HUES64 (cell line): ENCODE measurements at regions not wholly inside any gene's neighbourhood (a gene's known extent, or its start where the extent isn't known, plus 50 kb on each side); places are given as distances from the start of the nearest gene placed in this dataset.
A peak's percentile ranks its signal among the peaks of the same experiment; 100 is the strongest.

Experiments used
- H3K27ac ChIP-seq: 2 replicates; pipeline ENCODE4 v1.7.0; 2013; ENCODE audit warnings: low read depth, low read length, inconsistent platforms
- H3K27me3 ChIP-seq: 2 replicates; pipeline ENCODE4 v1.6.1; 2013; ENCODE audit warnings: mild to moderate bottlenecking, low read length; ENCODE audit not compliant: insufficient read depth
- H3K36me3 ChIP-seq: 2 replicates; pipeline ENCODE4 v1.6.1; 2013; ENCODE audit warnings: mild to moderate bottlenecking, low read length; ENCODE audit not compliant: insufficient read depth
- H3K4me1 ChIP-seq: 2 replicates; pipeline ENCODE4 v1.6.1; 2013; ENCODE audit warnings: mild to moderate bottlenecking, low read length, moderate library complexity; ENCODE audit not compliant: insufficient read depth
- H3K4me3 ChIP-seq: 2 replicates; pipeline ENCODE4 v1.5.1; 2013; ENCODE audit warnings: mild to moderate bottlenecking, low read length, moderate library complexity
- H3K9ac ChIP-seq: 2 replicates; pipeline ENCODE4 v1.6.1; 2013; ENCODE audit warnings: mild to moderate bottlenecking, low read depth, low read length
- H3K9me3 ChIP-seq: 2 replicates; pipeline ENCODE4 v1.6.1; 2013; ENCODE audit warnings: low read depth, low read length; ENCODE audit not compliant: insufficient read depth
- WGBS: fragments of 150-250, 120-280 bp; methylation state at CpG from one replicate; pipeline ENCODE4 v1.1.7; 2013; ENCODE audit warnings: missing lambda C conversion rate; 5-methylcytosine and 5-hydroxymethylcytosine counted together

GRCh38 chr12:126685636-126686035 is 1581.3 kb upstream of the TMEM132C start:
- Histone ChIP-seq H3K9ac (no peak overlapping the region), H3K4me3 (no peak overlapping the region), H3K27ac (no peak overlapping the region), H3K27me3 (no peaks in the 10 kb centered on the region), H3K36me3 (no peaks in the 10 kb centered on the region), H3K9me3 (peaks cover 17% of the 10 kb centered on the region), H3K4me1 (no peaks in the 10 kb centered on the region)
- 70% methylated on average over 1 of the region's 1 CpG for WGBS

DNA sequence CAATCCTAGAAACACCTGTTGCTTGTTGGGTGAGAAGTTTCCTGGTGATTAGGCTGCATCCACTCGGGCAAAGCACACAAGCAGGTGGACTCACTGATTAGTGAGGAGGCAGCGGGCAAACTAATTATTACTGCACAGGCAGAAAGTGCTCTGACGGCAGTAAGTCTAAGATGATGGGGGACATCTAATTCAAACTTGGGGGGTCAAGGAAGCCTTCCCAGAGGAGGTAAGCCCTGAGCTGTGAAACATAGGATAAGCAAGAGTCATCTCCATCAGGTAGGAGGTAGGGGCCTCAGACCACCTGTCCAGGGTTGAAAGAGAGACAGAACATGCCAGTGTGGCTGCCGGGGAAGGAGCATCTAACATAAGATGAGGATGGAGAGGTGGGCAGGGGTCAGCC is 1578.4 kb upstream of the TMEM132C start:
- WGBS = 84% methylated on average over 4 of the region's 4 CpGs
- H3K27ac ChIP-seq = no peak overlapping the region
- no peak overlapping the region for H3K9ac ChIP-seq
- no peak overlapping the region for H3K4me3 ChIP-seq
- H3K4me1 ChIP-seq = no peaks in the 10 kb centered on the region
- H3K36me3 ChIP-seq = no peaks in the 10 kb centered on the region
- peaks cover 7% of the 10 kb centered on the region; the same call in 1 of the 2 replicates for H3K9me3 ChIP-seq
- H3K27me3 ChIP-seq = no peaks in the 10 kb centered on the region

- Histone ChIP-seq H3K27me3 (no peaks in the 10 kb centered on the region), H3K4me3 (no peak overlapping the region), H3K9ac (no peak overlapping the region), H3K9me3 (no peaks in the 10 kb centered on the region), H3K36me3 (no peaks in the 10 kb centered on the region), H3K4me1 (no peaks in the 10 kb centered on the region), H3K27ac (no peak overlapping the region)
- 87% methylated on average over 3 of the region's 3 CpGs for WGBS
Observed at GRCh38 chr12:126700096-126700495, 1566.9 kb upstream of the TMEM132C start.

DNA sequence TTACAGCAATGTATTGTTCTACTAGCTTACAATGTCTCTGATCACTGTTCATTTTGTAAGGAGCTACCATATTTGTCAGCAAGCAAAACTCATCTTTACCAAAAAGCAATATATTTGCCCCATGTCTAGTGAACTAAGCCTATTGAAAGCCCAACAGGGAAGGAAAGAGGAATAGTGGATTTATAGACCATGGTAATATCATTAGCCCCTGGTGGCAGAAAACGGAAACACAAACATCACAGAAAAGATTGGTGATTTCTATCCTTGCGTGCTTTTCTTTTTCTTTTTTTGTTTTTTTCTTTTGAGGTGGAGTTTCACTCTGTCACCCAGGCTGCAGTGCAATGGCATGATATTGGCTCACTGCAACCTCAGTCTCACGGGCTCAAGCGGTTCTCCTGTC is 1562.4 kb upstream of the TMEM132C start:
- Histone ChIP-seq H3K4me1 (no peaks in the 10 kb centered on the region), H3K4me3 (no peak overlapping the region), H3K27ac (no peak overlapping the region), H3K36me3 (no peaks in the 10 kb centered on the region), H3K9ac (no peak overlapping the region), H3K27me3 (no peaks in the 10 kb centered on the region), H3K9me3 (no peaks in the 10 kb centered on the region)
- WGBS = 82% methylated on average over 4 of the region's 4 CpGs

DNA sequence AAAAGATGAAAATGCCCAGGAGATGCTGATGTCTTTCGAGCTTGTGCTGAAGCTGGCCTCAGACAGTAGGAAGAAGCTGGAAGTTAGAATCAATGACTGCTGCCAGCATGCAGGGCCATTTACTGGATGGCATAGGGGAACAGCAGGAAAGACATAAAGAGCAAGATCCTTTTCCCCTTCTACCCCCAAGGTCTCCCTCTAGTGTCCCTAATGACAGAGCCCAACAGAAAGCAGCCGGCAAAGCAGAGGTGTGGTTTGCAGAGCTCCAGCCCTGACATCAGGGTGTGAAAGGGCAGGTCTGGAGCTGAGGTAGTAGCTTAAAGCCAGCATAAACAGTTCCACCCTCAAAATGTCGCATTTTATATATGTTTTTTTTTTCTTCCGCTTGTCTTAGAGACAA is 1560.7 kb upstream of the TMEM132C start:
- no peak overlapping the region for H3K4me3 ChIP-seq
- H3K4me1 ChIP-seq = no peaks in the 10 kb centered on the region
- H3K27ac ChIP-seq = no peak overlapping the region
- H3K9ac ChIP-seq = no peak overlapping the region
- WGBS = 76% methylated on average over 2 of the region's 4 CpGs
- no peaks in the 10 kb centered on the region for H3K27me3 ChIP-seq
- no peaks in the 10 kb centered on the region for H3K36me3 ChIP-seq
- H3K9me3 ChIP-seq = no peaks in the 10 kb centered on the region

DNA sequence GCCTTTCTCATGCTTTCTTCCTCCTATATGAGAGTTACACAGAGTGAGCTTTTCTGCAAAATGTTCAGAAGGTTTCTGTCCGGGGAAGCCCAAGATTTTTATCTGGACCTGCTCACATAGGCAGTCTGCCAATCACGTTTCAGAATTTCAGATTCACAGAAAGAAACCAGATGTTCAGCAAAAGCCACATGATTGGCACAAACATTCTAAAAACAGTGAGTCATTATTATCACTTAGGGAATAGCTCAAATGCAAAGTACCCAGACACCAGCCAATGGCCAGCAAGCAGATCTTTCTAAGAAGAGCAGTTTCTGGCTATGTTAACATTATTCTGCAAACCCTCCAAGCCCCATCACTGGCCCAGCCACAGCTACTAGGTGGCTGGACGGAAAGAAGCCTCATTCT is 1558.5 kb upstream of the TMEM132C start:
- H3K27me3 ChIP-seq = no peaks in the 10 kb centered on the region
- no peaks in the 10 kb centered on the region for H3K9me3 ChIP-seq
- no peak overlapping the region for H3K27ac ChIP-seq
- no peak overlapping the region for H3K9ac ChIP-seq
- WGBS = 74% methylated on average over 3 of the region's 3 CpGs
- H3K4me3 ChIP-seq = no peak overlapping the region
- H3K4me1 ChIP-seq = no peaks in the 10 kb centered on the region
- H3K36me3 ChIP-seq = no peaks in the 10 kb centered on the region

DNA sequence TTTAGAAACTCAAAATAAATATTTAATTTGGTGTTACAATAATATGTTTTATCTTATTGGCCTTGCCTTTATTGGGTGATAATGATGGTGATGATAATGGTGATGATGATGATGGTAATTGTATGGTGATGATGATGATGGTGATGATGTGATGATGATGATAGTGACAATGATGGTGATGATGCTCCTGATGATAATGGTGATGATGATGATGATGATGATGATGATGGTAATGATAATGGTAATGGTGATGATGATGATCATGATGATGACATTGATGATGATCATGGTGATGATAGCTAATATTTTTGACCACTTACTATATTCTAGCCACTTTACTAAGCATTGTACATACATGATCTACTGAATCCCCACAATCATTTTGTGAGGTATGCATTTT is 1548.6 kb upstream of the TMEM132C start:
- Histone ChIP-seq H3K27me3 (no peaks in the 10 kb centered on the region), H3K27ac (no peak overlapping the region), H3K4me3 (no peak overlapping the region), H3K9ac (no peak overlapping the region), H3K4me1 (no peaks in the 10 kb centered on the region), H3K9me3 (no peaks in the 10 kb centered on the region), H3K36me3 (no peaks in the 10 kb centered on the region)

GRCh38 chr12:126719912-126720705 is 1546.9 kb upstream of the TMEM132C start:
- no peaks in the 10 kb centered on the region for H3K9me3 ChIP-seq
- peaks cover 17% of the 10 kb centered on the region for H3K27me3 ChIP-seq
- no peaks in the 10 kb centered on the region for H3K36me3 ChIP-seq
- H3K4me3 ChIP-seq = no peak overlapping the region
- no peaks in the 10 kb centered on the region for H3K4me1 ChIP-seq
- no peak overlapping the region for H3K27ac ChIP-seq
- 80% methylated on average over 5 of the region's 5 CpGs for WGBS
- H3K9ac ChIP-seq = no peak overlapping the region

DNA sequence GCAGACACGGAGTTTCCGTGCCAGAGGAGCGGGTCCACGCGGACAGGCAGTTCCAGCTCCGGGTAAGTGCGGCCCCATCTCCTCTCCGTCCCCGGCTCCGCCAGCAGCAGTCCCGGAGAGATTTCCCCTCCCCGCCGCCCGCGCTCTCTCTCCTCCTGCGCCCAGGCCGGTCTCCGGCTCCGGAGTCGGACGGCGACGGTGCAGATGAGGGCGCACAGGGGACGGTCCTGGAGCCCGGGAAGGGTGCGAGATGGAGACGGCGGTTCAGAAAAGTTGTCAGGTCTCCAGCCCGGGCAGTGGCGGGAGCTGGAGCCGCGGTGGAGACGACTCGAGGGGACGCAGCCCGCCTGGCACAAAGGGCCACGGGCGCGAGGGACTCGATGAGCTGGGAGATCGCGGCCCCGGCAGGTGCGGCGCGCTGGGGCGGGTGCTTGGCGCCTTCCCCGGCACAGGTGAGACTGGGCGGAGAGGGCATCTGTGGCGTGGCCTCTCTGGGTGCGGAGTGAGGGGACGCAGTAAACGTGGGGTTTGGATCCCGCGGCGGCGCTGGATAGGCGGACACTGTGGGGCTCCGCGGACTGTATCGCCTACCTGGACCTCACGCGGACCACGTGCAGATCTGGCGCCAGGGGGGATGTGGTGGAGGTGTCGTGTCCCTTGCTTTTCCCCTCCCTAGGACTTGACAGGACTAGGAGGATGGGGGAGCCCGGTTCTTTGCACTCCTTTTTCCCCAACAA is 1540.3 kb upstream of the TMEM132C start:
- no peaks in the 10 kb centered on the region for H3K9me3 ChIP-seq
- H3K27ac ChIP-seq = no peak overlapping the region
- peaks cover 66% of the 10 kb centered on the region for H3K27me3 ChIP-seq
- H3K9ac ChIP-seq = no peak overlapping the region
- WGBS = 60% methylated on average over 69 of the region's 69 CpGs
- H3K4me1 ChIP-seq = peaks cover 8% of the 10 kb centered on the region; the same call in 1 of the 2 replicates
- no peaks in the 10 kb centered on the region for H3K36me3 ChIP-seq
- peak overlapping the region; percentile 55 for H3K4me3 ChIP-seq

GRCh38 chr12:126727218-126728075 is 1539.5 kb upstream of the TMEM132C start:
- Histone ChIP-seq H3K27me3 (peaks cover 66% of the 10 kb centered on the region), H3K27ac (no peak overlapping the region), H3K4me3 (peak overlapping the region; percentile 55), H3K4me1 (peaks cover 8% of the 10 kb centered on the region; the same call in 1 of the 2 replicates), H3K9ac (no peak overlapping the region), H3K36me3 (no peaks in the 10 kb centered on the region), H3K9me3 (no peaks in the 10 kb centered on the region)
- WGBS = 62% methylated on average over 44 of the region's 44 CpGs

DNA sequence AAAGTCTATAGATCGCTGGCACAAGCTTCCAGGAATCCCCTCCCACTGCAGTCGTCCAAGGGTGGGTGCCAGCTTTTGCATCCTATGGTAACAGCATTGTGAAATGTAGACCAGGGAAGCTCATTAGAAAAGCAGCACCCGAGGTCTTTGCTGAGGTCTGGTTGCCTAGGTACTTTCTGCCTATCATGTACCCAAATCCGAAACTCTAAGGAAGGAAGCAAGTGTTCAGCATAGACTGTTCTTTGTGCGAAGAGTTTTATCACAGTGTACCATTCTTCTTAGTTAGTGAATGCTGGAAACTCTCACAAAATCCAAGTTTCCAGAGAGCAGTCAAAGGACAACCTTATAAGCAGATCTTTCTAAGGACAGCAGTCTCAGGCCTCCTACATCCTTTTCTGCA is 1532.7 kb upstream of the TMEM132C start:
- H3K4me1 ChIP-seq = peaks cover 9% of the 10 kb centered on the region; the same call in 1 of the 2 replicates
- no peak overlapping the region for H3K9ac ChIP-seq
- H3K27ac ChIP-seq = no peak overlapping the region
- no peaks in the 10 kb centered on the region for H3K9me3 ChIP-seq
- H3K27me3 ChIP-seq = peaks cover 8% of the 10 kb centered on the region
- H3K36me3 ChIP-seq = no peaks in the 10 kb centered on the region
- WGBS = 74% methylated on average over 5 of the region's 5 CpGs
- H3K4me3 ChIP-seq = no peak overlapping the region
